ENCODE measurements at regions not wholly inside any gene's neighbourhood (a gene's known extent, or its start where the extent isn't known, plus 50 kb on each side); places are given as distances from the start of the nearest gene placed in this dataset.
A peak's percentile ranks its signal among the peaks of the same experiment; 100 is the strongest.

- DNase-seq = no peak
These were observed 211.2 kb upstream of the CTAGE1 start for GRCh38 chr18:22628795-22629510.

- DNase-seq = no peak
These were observed 213.3 kb upstream of the CTAGE1 start for GRCh38 chr18:22630980-22631379.

- DNase-seq = no peak
These were observed 214.5 kb upstream of the CTAGE1 start for GRCh38 chr18:22632191-22632590.

GRCh38 chr18:22634464-22634863, 216.7 kb upstream of the CTAGE1 start:
- no peak for DNase-seq

GRCh38 chr18:22637787-22638186, 220.1 kb upstream of the CTAGE1 start:
- DNase-seq = no peak

- no peak for DNase-seq
These were observed 221.3 kb upstream of the CTAGE1 start for GRCh38 chr18:22639026-22639463.

- DNase-seq = no peak
These were observed 221.8 kb upstream of the CTAGE1 start for GRCh38 chr18:22639561-22639960.

GRCh38 chr18:22640281-22640842, 222.6 kb upstream of the CTAGE1 start:
- DNase-seq = no peak

- no peak for DNase-seq
These were observed 224.2 kb upstream of the CTAGE1 start for GRCh38 chr18:22641958-22642357.

GRCh38 chr18:22643731-22644130, 226.0 kb upstream of the CTAGE1 start:
- DNase-seq = no peak

- no peak for DNase-seq
These were observed 232.5 kb upstream of the CTAGE1 start for GRCh38 chr18:22650247-22650646.

GRCh38 chr18:22657619-22658018, 239.9 kb upstream of the CTAGE1 start:
- DNase-seq = no peak

- no peak for DNase-seq
These were observed 240.6 kb upstream of the CTAGE1 start for GRCh38 chr18:22658318-22658717.

- DNase-seq = no peak
These were observed 245.7 kb upstream of the CTAGE1 start for GRCh38 chr18:22663378-22663777.

- no peak for DNase-seq
These were observed 248.8 kb upstream of the CTAGE1 start for GRCh38 chr18:22666411-22666940.

GRCh38 chr18:22667156-22667555, 249.4 kb upstream of the CTAGE1 start:
- DNase-seq = no peak

- DNase-seq = peak; percentile 22
These were observed 250.1 kb upstream of the CTAGE1 start for GRCh38 chr18:22667616-22668422.

GRCh38 chr18:22668496-22668895, 250.8 kb upstream of the CTAGE1 start:
- no peak for DNase-seq

GRCh38 chr18:22670914-22671313, 253.2 kb upstream of the CTAGE1 start:
- DNase-seq = no peak

- no peak for DNase-seq
These were observed 255.6 kb upstream of the CTAGE1 start for GRCh38 chr18:22673182-22673862.

GRCh38 chr18:22674272-22674671, 256.6 kb upstream of the CTAGE1 start:
- no peak for DNase-seq

GRCh38 chr18:22675006-22675405, 257.3 kb upstream of the CTAGE1 start:
- DNase-seq = no peak

GRCh38 chr18:22676423-22676822, 256.7 kb upstream of the RBBP8 start:
- no peak for DNase-seq
